A549 (cell line): ENCODE measurements at regions not wholly inside any gene's neighbourhood (a gene's known extent, or its start where the extent isn't known, plus 50 kb on each side); places are given as distances from the start of the nearest gene placed in this dataset.

ENCODE experiments used
- ATAC-seq, 2 experiments: fragments of 200-7000 bp in 1 of 2; fragments of >200 bp in 1 of 2; cut with Nextera tagmentation in 1 of 2; cut with Tn5 transposase in 1 of 2; 3 replicates each; pipeline versions ENCODE4 v1.8.0 to v1.9.1; 2018 to 2020; ENCODE audit warnings: mild to moderate bottlenecking in 1 of 2, moderate library complexity in 1 of 2
- CTCF ChIA-PET: fragments of 300-600 bp; sonication (Branson Sonifier 250); formaldehyde crosslinking; extraction: SDS; loops from one replicate; lab custom pipeline; 2021; ENCODE audit warnings: antibody characterized with exemption, inconsistent platforms; lab: Yijun Ruan, JAX
- POLR2A ChIA-PET: fragments of 350-600 bp; formaldehyde crosslinking; extraction: SDS; loops from one replicate; lab custom pipeline; 2021; ENCODE audit warnings: antibody characterized with exemption, inconsistent platforms; lab: Yijun Ruan, JAX
- DNase-seq, 2 experiments: peaks; one replicate each; pipeline versions ENCODE4 v3.0.0 to v3.0.0-alpha.2; 2011 to 2016; ENCODE audit warnings: low read depth in 1 of 2, low spot score in 1 of 2
- FAIRE-seq: peaks from 2 replicates; lab custom pipeline; 2011; peaks lifted over from hg19 to GRCh38; lab: Jason Lieb, UNC
- H3K27ac ChIP-seq, 2 experiments: fragments of >200 bp; sonication (Bioruptor Twin); formaldehyde crosslinking; 3 replicates each; pipeline ENCODE4 v1.5.1; 2016 to 2017
- H3K4me1 ChIP-seq: fragments of >200 bp; sonication (Bioruptor Twin); formaldehyde crosslinking; 3 replicates; pipeline ENCODE4 v1.6.1; 2016
- H3K4me2 ChIP-seq: fragments of >200 bp; sonication (Bioruptor Twin); formaldehyde crosslinking; 3 replicates; pipeline ENCODE4 v1.6.1; 2016
- H3K4me3 ChIP-seq: fragments of >200 bp; sonication (Bioruptor Twin); formaldehyde crosslinking; 3 replicates; pipeline ENCODE4 v1.5.1; 2016
- H3K9me3 ChIP-seq: fragments of >200 bp; sonication (Bioruptor Twin); formaldehyde crosslinking; 3 replicates; pipeline ENCODE4 v1.6.1; 2016
- CBX2 ChIP-seq: fragments of 200-600 bp; sonication (generic); IDR thresholded peaks from 2 replicates; pipeline ENCODE4 v1.6.1; 2016; ENCODE audit warnings: low read depth, mild to moderate bottlenecking, borderline replicate concordance
- CBX8 ChIP-seq: fragments of 200-600 bp; sonication (generic); IDR thresholded peaks from 2 replicates; pipeline ENCODE4 v1.6.1; 2016
- CEBPB ChIP-seq, 2 experiments: fragments of >200 bp in 1 of 2; sonication (Bioruptor Twin) in 1 of 2; formaldehyde crosslinking in 1 of 2; IDR thresholded peaks; 2 replicates each; pipeline ENCODE4 v1.6.1; 2012 to 2016
- CHD4 ChIP-seq: fragments of 200-600 bp; sonication (generic); IDR thresholded peaks from 2 replicates; pipeline ENCODE4 v1.6.1; 2016; ENCODE audit warnings: antibody characterized with exemption, mild to moderate bottlenecking, borderline replicate concordance
- EP300 ChIP-seq, 2 experiments: fragments of >200 bp; sonication (Bioruptor Twin); formaldehyde crosslinking; IDR thresholded peaks; 2 replicates in 1 of 2; 3 replicates in 1 of 2; pipeline ENCODE4 v1.6.1; 2016 to 2017
- FOSB ChIP-seq: fragments of 250-450 bp; sonication (Bioruptor Pico); IDR thresholded peaks from 2 replicates; pipeline ENCODE4 v1.5.0; 2020; ENCODE audit warnings: mild to moderate bottlenecking, moderate library complexity
- FOSL2 ChIP-seq, 2 experiments: fragments of 450-650 bp in 1 of 2; fragments of >200 bp in 1 of 2; sonication (Bioruptor Twin) in 1 of 2; formaldehyde crosslinking; IDR thresholded peaks; 2 replicates each; pipeline versions ENCODE4 v1.5.0 to v1.6.1; 2016 to 2020; ENCODE audit warnings: mild to moderate bottlenecking in 1 of 2, moderate library complexity in 1 of 2
- GATA3 ChIP-seq: IDR thresholded peaks from 2 replicates; pipeline ENCODE4 v1.6.1; 2012; ENCODE audit warnings: borderline replicate concordance
- HDAC2 ChIP-seq: fragments of 200-600 bp; sonication (generic); IDR thresholded peaks from 2 replicates; pipeline ENCODE4 v1.6.1; 2016
- HOXB5 ChIP-seq: fragments of 250-450 bp; sonication (Bioruptor Pico); IDR thresholded peaks from 2 replicates; pipeline ENCODE4 v1.5.0; 2020; ENCODE audit warnings: mild to moderate bottlenecking, moderate library complexity
- JUN ChIP-seq, 2 experiments: fragments of >200 bp; sonication (Bioruptor Twin); formaldehyde crosslinking; IDR thresholded peaks; 2 replicates in 1 of 2; 3 replicates in 1 of 2; pipeline ENCODE4 v1.6.1; 2016 to 2017
- JUNB ChIP-seq: fragments of >200 bp; sonication (Bioruptor Twin); formaldehyde crosslinking; IDR thresholded peaks from 2 replicates; pipeline ENCODE4 v1.6.1; 2016
- KDM5A ChIP-seq: fragments of 200-600 bp; sonication (generic); IDR thresholded peaks from 2 replicates; pipeline ENCODE4 v1.6.1; 2016; ENCODE audit warnings: antibody characterized with exemption, mild to moderate bottlenecking
- MAFK ChIP-seq: fragments of 450-650 bp; IDR thresholded peaks from 2 replicates; pipeline ENCODE4 v1.6.1; 2014; ENCODE audit not compliant: partially characterized antibody
- MAZ ChIP-seq: fragments of 150-350 bp; IDR thresholded peaks from 2 replicates; pipeline ENCODE4 v1.6.1; 2014; ENCODE audit warnings: antibody characterized with exemption, low read depth, low read length, borderline replicate concordance
- NFE2L2 ChIP-seq: fragments of 150-350 bp; conservative IDR thresholded peaks from 2 replicates; pipeline ENCODE4 v1.6.1; 2014; ENCODE audit warnings: low read length
- NPAS2 ChIP-seq: fragments of 250-450 bp; sonication (Bioruptor Pico); IDR thresholded peaks from 2 replicates; pipeline ENCODE4 v1.8.0; 2022; ENCODE audit warnings: mild to moderate bottlenecking, moderate library complexity, borderline replicate concordance
- NR3C1 ChIP-seq: fragments of >200 bp; sonication (Bioruptor Twin); formaldehyde crosslinking; IDR thresholded peaks from 3 replicates; pipeline ENCODE4 v1.6.1; 2017
- POLR2A ChIP-seq: IDR thresholded peaks from 2 replicates; pipeline ENCODE4 v1.6.1; 2012; ENCODE audit warnings: mild to moderate bottlenecking, low read length
- POLR2AphosphoS2 ChIP-seq: conservative IDR thresholded peaks from 2 replicates; pipeline ENCODE4 v1.6.1; 2012; ENCODE audit warnings: low read length, improper control_type of control experiment, inconsistent platforms
- RARB ChIP-seq: fragments of 250-450 bp; sonication (Bioruptor Pico); IDR thresholded peaks from 2 replicates; pipeline ENCODE4 v1.8.0; 2021; ENCODE audit warnings: mild to moderate bottlenecking, moderate library complexity
- SMC3 ChIP-seq: fragments of >200 bp; sonication (Bioruptor Twin); formaldehyde crosslinking; IDR thresholded peaks from 3 replicates; pipeline ENCODE4 v1.6.1; 2018; ENCODE audit warnings: inconsistent platforms
- SREBF2 ChIP-seq: fragments of 450-650 bp; IDR thresholded peaks from 2 replicates; pipeline ENCODE4 v1.6.1; 2014; ENCODE audit warnings: mild to moderate bottlenecking, moderate library complexity
- TFCP2L1 ChIP-seq: fragments of 250-450 bp; sonication (Bioruptor Pico); IDR thresholded peaks from 2 replicates; pipeline ENCODE4 v1.5.0; 2021; ENCODE audit warnings: mild to moderate bottlenecking
- TP53 ChIP-seq: fragments of 250-450 bp; sonication (Bioruptor Pico); IDR thresholded peaks from 2 replicates; pipeline ENCODE4 v1.5.0; 2021; ENCODE audit warnings: mild to moderate bottlenecking, moderate library complexity
- ZC3H11A ChIP-seq: fragments of 450-650 bp; IDR thresholded peaks from 2 replicates; pipeline ENCODE4 v1.6.1; 2014; ENCODE audit warnings: antibody characterized with exemption, mild to moderate bottlenecking
- WGBS: methylation state at CpG from one replicate; pipeline ENCODE4 v1.1.6; 2017; ENCODE audit errors: missing lambda C conversion rate; 5-methylcytosine and 5-hydroxymethylcytosine counted together
- TF ChIP-seq, protein P1 (sequence below): fragments of >200 bp; sonication (Bioruptor Twin); formaldehyde crosslinking; IDR thresholded peaks from 3 replicates; pipeline ENCODE4 v1.6.1; 2016
- TF ChIP-seq, protein P2 (sequence below): fragments of 250-450 bp; sonication (Bioruptor Pico); IDR thresholded peaks from 2 replicates; pipeline ENCODE4 v1.5.0; 2020; ENCODE audit warnings: low read depth, mild to moderate bottlenecking, moderate library complexity
- TF ChIP-seq, protein P3 (sequence below): IDR thresholded peaks from 2 replicates; pipeline ENCODE4 v1.6.1; 2012; ENCODE audit warnings: low read depth, borderline replicate concordance
- TF ChIP-seq, protein P4 (sequence below): fragments of >200 bp; sonication (Bioruptor Twin); formaldehyde crosslinking; IDR thresholded peaks from 3 replicates; pipeline ENCODE4 v1.5.1; 2016
- TF ChIP-seq, protein P5 (sequence below): fragments of 200-600 bp; sonication (generic); IDR thresholded peaks from 2 replicates; pipeline ENCODE4 v1.6.1; 2016; ENCODE audit warnings: antibody characterized with exemption, mild to moderate bottlenecking, moderate library complexity
- TF ChIP-seq, protein P6 (sequence below): IDR thresholded peaks from 2 replicates; pipeline ENCODE4 v1.6.1; 2012
- TF ChIP-seq, protein P7 (sequence below): fragments of >200 bp; sonication (Bioruptor Twin); formaldehyde crosslinking; IDR thresholded peaks from 2 replicates; pipeline ENCODE4 v1.6.1; 2016

DNA sequence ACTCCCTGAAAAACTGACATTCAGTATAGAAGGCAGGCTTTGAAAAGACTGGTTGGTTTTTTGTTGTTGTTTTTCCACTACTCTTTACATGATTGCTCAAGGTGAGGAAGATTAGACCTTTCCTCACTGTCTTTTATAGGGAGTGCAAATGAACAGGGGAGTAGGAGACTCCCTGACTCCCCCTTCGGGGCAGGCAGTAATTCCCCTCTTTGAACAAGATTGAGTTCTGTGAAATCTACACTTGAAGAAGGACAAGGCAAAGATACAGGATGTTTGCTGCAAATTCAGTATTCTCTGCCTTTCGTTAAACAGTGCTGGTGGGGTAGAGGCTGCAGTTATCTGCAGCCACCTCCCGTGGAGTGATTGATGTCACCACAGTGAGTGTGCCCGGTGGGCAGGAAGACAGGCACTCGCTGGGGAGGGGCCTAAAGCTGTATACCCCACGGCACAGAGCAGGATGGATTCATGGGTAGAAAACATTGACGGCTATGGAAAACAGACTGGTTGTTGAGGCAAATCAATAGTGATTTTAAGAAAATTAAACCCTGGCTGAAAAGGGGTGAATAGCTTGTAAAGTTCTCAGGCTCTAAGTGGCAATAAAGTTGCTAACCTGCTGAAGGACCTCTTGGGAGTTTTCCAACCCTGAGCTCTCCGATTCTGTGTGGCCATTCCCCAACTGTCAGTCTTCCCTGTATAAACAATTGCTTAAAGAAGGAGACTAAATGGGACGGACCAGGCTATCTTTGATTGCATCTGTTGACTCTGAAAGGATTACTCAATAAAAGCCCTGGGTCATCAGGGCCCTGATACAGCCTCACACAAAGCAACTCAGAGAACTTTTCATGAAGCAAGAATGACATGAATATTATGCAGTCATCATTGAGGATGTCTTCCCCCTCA lies 308.3 kb downstream of the TBC1D4 start:
- ATAC-seq = peak; percentile 96 to 98
- H3K4me3 ChIP-seq = peak overlapping the region; percentile 14; the same call in 1 of the 3 replicates
- peak in 1 of 2 experiments; percentile 78 for DNase-seq
- H3K4me1 ChIP-seq = peaks cover 18% of the 10 kb centered on the region; the same call in 2 of the 3 replicates
- WGBS = 1% methylated on average over 9 of the region's 9 CpGs
- CTCF ChIA-PET = interaction anchor here (1.3 kb wide), 1 partner anchor 46 kb away, joined by 3 read pairs; no protein-coding TSS in a partner anchor
- peaks cover 8% of the 10 kb centered on the region; the same call in 2 of the 3 replicates for H3K9me3 ChIP-seq
- POLR2A ChIA-PET = no interaction called here
- peak overlapping the region; percentile 68 for H3K4me2 ChIP-seq
- H3K27ac ChIP-seq = peak overlapping the region; percentile 75 to 88
- FAIRE-seq = no peak
- no peak for TF ChIP-seq SREBF2
- TF ChIP-seq, protein P1, sequence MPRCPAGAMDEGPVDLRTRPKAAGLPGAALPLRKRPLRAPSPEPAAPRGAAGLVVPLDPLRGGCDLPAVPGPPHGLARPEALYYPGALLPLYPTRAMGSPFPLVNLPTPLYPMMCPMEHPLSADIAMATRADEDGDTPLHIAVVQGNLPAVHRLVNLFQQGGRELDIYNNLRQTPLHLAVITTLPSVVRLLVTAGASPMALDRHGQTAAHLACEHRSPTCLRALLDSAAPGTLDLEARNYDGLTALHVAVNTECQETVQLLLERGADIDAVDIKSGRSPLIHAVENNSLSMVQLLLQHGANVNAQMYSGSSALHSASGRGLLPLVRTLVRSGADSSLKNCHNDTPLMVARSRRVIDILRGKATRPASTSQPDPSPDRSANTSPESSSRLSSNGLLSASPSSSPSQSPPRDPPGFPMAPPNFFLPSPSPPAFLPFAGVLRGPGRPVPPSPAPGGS = peak; percentile 57; the same call in 2 of the 3 replicates
- no peak for TF ChIP-seq POLR2A
- TF ChIP-seq JUN (IDR thresholded peaks at IDR 0.05) = peak in 1 of 2 experiments; percentile 28; a peak in 2 of 5 replicates
- TF ChIP-seq NFE2L2 = no peak
- TF ChIP-seq TP53 (CRISPR knock-in tag) = no peak
- TF ChIP-seq EP300 (IDR thresholded peaks at IDR 0.05) = peak; percentile 39 to 66; a peak in 2 of 5 replicates
- no peak for TF ChIP-seq FOSL2 (IDR thresholded peaks at IDR 0.05)
- peak; percentile 44; the same call in 1 of the 2 replicates for TF ChIP-seq FOSL2 (CRISPR knock-in tag; IDR thresholded peaks at IDR 0.05)
- TF ChIP-seq MAFK = no peak
- no peak for TF ChIP-seq NPAS2
- TF ChIP-seq, protein P2, sequence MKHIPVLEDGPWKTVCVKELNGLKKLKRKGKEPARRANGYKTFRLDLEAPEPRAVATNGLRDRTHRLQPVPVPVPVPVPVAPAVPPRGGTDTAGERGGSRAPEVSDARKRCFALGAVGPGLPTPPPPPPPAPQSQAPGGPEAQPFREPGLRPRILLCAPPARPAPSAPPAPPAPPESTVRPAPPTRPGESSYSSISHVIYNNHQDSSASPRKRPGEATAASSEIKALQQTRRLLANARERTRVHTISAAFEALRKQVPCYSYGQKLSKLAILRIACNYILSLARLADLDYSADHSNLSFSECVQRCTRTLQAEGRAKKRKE = no peak
- TF ChIP-seq KDM5A = no peak
- TF ChIP-seq, protein P3, sequence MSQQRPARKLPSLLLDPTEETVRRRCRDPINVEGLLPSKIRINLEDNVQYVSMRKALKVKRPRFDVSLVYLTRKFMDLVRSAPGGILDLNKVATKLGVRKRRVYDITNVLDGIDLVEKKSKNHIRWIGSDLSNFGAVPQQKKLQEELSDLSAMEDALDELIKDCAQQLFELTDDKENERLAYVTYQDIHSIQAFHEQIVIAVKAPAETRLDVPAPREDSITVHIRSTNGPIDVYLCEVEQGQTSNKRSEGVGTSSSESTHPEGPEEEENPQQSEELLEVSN = no peak
- TF ChIP-seq HDAC2 = no peak
- peak; percentile 68; the same call in 1 of the 2 replicates for TF ChIP-seq JUNB
- TF ChIP-seq SMC3 = peak; percentile 23; the same call in 1 of the 3 replicates
- TF ChIP-seq, protein P4, sequence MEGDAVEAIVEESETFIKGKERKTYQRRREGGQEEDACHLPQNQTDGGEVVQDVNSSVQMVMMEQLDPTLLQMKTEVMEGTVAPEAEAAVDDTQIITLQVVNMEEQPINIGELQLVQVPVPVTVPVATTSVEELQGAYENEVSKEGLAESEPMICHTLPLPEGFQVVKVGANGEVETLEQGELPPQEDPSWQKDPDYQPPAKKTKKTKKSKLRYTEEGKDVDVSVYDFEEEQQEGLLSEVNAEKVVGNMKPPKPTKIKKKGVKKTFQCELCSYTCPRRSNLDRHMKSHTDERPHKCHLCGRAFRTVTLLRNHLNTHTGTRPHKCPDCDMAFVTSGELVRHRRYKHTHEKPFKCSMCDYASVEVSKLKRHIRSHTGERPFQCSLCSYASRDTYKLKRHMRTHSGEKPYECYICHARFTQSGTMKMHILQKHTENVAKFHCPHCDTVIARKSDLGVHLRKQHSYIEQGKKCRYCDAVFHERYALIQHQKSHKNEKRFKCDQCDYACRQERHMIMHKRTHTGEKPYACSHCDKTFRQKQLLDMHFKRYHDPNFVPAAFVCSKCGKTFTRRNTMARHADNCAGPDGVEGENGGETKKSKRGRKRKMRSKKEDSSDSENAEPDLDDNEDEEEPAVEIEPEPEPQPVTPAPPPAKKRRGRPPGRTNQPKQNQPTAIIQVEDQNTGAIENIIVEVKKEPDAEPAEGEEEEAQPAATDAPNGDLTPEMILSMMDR = no peak
- TF ChIP-seq POLR2AphosphoS2 = no peak
- peak; percentile 90 for TF ChIP-seq GATA3
- no peak for TF ChIP-seq CBX2
- TF ChIP-seq FOSB (CRISPR knock-in tag) = no peak
- no peak for TF ChIP-seq CBX8
- no peak for TF ChIP-seq MAZ
- TF ChIP-seq, protein P5, sequence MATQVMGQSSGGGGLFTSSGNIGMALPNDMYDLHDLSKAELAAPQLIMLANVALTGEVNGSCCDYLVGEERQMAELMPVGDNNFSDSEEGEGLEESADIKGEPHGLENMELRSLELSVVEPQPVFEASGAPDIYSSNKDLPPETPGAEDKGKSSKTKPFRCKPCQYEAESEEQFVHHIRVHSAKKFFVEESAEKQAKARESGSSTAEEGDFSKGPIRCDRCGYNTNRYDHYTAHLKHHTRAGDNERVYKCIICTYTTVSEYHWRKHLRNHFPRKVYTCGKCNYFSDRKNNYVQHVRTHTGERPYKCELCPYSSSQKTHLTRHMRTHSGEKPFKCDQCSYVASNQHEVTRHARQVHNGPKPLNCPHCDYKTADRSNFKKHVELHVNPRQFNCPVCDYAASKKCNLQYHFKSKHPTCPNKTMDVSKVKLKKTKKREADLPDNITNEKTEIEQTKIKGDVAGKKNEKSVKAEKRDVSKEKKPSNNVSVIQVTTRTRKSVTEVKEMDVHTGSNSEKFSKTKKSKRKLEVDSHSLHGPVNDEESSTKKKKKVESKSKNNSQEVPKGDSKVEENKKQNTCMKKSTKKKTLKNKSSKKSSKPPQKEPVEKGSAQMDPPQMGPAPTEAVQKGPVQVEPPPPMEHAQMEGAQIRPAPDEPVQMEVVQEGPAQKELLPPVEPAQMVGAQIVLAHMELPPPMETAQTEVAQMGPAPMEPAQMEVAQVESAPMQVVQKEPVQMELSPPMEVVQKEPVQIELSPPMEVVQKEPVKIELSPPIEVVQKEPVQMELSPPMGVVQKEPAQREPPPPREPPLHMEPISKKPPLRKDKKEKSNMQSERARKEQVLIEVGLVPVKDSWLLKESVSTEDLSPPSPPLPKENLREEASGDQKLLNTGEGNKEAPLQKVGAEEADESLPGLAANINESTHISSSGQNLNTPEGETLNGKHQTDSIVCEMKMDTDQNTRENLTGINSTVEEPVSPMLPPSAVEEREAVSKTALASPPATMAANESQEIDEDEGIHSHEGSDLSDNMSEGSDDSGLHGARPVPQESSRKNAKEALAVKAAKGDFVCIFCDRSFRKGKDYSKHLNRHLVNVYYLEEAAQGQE = no peak
- no peak for TF ChIP-seq NR3C1
- TF ChIP-seq, protein P6, sequence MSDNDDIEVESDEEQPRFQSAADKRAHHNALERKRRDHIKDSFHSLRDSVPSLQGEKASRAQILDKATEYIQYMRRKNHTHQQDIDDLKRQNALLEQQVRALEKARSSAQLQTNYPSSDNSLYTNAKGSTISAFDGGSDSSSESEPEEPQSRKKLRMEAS = no peak; the same call in none of the 2 replicates
- no peak for TF ChIP-seq TFCP2L1 (CRISPR knock-in tag)
- TF ChIP-seq CEBPB (IDR thresholded peaks at IDR 0.05) = peak; percentile 89 to 91
- TF ChIP-seq HOXB5 = no peak
- no peak for TF ChIP-seq CHD4
- TF ChIP-seq, protein P7, sequence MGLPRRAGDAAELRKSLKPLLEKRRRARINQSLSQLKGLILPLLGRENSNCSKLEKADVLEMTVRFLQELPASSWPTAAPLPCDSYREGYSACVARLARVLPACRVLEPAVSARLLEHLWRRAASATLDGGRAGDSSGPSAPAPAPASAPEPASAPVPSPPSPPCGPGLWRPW = peak; percentile 53
- no peak for TF ChIP-seq ZC3H11A
- no peak for TF ChIP-seq RARB
